Daoy (cell line): ENCODE measurements at regions not wholly inside any gene's neighbourhood (a gene's known extent, or its start where the extent isn't known, plus 50 kb on each side); places are given as distances from the start of the nearest gene placed in this dataset.
A peak's percentile ranks its signal among the peaks of the same experiment; 100 is the strongest.
"Not testable (repeated sequence)": the region's sequence is repeated elsewhere in the genome, so short reads cannot be mapped to it uniquely, and the experiment has no call there.

Source experiments
- DNase-seq: peaks from one replicate; pipeline ENCODE4 v3.0.0-alpha.2; 2015; ENCODE audit warnings: low read depth

DNA sequence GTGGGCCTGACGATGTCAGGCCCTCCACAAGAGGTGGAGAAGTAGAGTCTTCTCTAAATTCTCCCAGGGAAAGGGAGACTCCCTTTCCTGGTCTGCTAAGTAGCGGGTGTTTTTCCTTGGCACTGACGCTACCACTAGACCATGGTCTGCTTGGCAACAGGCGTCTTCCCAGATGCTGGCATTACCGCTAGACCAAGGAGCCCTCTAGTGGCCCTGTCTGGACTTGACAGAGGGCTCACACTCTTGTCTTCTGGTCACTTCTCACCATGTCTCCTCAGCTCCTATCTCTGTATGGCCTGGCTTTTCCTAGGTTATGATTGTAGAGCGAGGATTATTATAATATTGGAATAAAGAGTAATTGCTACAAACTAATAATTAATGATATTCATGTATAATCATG is 51.1 kb upstream of the RASSF6 start:
- not testable (repeated sequence) for DNase-seq

- no peak for DNase-seq
These were observed 53.0 kb upstream of the RASSF6 start for GRCh38 chr4:73673286-73673685.

DNA sequence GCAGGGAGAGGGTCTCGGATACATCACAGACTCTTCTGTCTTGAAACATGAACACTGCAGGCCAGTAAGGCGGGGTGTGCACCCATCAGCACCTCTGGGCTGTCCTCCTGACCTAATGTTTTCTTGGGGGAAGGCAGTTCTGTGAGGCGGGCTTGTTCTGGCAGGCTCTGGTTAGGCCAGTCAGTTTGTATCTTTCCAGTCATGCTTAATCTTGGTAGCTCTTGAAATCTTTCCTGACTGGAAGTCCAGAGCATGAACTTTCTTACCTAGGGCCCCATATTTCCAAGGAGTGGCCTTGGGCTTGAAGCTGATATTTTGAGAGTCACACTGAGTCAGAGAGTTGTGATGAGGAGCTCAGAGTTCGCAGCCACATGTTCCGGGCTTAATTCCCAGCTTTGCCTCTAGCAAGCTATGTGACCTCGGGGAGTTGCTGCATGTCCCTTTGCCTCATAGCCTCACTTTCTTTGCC is 54.2 kb upstream of the RASSF6 start:
- DNase-seq = no peak

DNA sequence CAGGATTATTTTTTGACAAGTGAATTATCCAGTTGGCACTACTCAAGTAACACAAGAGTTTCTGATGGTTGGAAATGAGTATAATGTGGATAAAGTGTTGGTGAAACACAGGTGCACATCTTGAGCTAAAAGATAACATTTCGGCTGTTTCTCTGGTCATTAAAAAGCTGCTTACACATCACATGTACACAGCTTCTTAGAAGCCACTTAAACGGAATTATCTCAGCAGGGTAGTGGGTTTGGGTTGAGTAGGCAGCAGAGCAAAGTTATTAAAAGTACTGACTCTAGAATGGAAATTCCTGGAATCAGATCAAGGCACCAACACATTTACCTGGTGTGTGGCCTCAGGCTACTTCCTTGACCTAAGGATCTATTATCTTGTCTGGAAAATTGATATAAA is 55.4 kb upstream of the RASSF6 start:
- DNase-seq = no peak

DNA sequence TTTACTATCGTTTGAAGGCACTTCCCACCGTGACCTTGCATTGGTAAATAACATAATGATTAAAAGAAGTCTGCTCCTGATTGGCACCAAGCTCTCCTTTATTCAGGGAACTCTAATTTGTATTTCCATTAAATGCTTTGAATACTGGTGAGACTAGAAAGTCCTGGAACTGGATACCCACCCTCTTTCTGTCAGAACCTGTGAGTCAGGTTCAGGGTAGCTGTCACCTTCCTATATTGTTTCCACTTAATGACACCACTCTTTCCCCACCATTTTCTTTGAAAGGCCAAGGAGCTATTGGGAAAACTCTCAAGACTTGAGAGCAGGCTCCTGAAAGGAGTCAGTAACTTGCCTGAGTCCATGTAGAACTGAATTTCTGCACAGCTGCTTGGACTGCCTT is 55.9 kb upstream of the RASSF6 start:
- DNase-seq = no peak

DNA sequence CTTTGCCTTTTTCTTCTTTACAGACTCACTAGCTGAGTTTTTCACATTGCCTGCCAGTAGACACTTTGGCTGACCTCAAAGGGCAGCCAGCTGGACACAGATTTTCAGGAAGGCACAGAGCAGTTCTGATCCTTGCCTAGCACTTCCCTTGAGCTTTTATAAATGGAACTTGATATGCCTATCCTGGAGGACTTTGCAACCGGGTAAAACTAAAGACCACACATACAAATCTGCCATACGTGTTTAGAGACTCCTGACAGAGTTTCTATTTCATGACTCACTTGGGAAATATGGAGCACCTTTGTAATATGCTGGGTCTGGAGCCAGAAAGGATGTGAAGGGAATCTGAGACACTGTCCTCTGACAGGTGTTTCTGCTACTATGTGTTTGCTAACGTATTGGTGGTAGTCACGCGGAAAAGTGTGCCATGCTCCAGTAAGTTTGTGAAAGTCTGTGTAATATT is 56.7 kb upstream of the RASSF6 start:
- peak; percentile 33 for DNase-seq

DNA sequence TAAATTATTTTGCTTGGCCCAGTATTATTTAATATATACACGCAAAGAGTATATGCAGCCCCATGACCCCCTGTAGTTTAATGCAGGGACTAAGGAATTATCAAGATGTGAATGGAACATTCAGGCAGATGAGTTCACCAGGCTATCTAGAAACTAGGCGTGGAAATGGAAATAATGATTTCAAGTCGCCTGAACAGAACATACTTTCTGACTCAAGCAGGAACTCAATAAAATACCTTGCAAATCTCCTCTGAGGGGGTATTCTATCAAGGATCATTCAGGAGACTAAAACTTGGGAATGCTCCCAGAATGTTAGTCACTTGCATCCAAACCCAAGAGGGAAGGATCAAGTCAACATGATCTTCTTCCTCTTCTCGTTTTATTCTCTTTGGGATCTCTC is 59.6 kb upstream of the RASSF6 start:
- peak; percentile 29 for DNase-seq

DNA sequence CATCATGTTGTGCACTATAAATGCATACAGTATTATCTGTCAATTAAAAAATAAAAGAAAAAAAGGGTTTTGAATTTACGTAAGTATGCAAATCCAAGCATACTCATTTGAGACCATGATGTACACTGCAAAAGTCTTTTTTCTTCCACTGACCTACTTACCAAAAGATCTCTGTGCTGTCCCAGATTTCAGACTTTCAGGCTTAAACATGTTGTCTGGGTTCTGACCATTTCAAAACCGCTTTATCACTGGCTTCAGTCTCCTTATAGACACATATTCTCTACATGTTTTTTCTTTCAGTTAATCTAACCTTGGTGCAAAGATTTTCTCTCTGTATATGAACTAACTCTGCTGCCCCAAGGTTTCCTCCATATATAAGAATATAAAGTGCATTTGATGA is 58.6 kb upstream of the CXCL8 start:
- DNase-seq = no peak

GRCh38 chr4:73682508-73682907 is 57.9 kb upstream of the CXCL8 start:
- no peak for DNase-seq

DNA sequence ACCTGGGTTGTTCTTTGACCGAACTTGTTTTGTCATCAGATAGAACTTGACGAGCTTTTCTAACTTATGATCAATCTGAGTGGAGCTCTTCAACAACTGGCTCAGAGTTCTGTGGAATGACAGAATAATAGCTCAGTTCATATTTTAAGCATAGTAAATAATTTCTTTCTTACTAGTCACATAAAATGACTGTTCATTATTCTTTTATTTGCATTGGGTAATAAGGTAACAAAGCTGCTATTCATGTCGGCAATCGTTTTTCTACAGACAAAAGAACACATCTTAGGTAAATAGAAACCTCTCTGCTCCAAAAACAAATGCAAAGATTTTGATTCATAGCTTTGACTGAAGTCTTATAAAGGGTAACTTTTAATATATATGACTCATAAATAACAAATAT is 57.3 kb upstream of the CXCL8 start:
- no peak for DNase-seq

DNA sequence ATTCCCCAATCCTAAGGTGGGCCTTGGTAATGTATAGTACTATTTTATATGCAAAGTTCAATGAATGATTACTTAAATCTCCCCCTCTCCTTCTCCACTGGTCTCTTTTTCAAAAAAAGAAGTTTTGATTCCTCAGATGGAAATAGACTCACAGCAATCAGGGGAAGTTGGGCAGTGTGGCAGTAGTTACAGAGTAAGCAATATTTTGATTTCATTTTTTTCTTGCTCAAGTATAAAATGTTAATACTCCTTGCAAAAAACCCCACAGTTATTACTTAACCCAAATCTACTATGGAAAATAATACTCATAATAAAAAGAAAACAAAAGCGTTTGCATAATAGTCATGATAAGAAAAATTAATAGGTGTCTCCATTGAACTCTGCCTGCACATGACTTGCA is 56.9 kb upstream of the CXCL8 start:
- DNase-seq = no peak

- no peak for DNase-seq
These were observed 56.3 kb upstream of the CXCL8 start for GRCh38 chr4:73684097-73684496.

GRCh38 chr4:73685052-73685451 is 55.3 kb upstream of the CXCL8 start:
- no peak for DNase-seq

DNA sequence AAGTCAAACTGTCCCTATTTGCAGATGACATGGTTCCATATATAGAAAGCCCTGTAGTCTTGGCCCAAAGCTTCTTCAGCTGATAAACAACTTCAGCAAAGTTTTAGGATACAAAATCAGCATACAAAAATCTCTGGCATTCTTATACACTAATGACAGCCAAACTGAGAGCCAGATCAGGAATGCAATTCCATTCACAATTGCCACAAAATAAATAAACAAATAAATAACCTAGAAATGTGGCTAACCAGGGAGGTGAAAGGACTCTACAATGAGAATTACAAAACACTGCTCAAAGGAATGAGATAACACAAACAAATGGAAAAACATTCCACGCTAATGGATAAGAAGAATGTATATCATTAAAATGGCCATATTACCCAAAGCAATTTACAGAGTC is 52.9 kb upstream of the CXCL8 start:
- no peak for DNase-seq

- peak; percentile 15 for DNase-seq
These were observed 50.2 kb upstream of the CXCL8 start for GRCh38 chr4:73690051-73690738.
